ENCODE measurements at regions not wholly inside any gene's neighbourhood (a gene's known extent, or its start where the extent isn't known, plus 50 kb on each side); places are given as distances from the start of the nearest gene placed in this dataset.
A peak's percentile ranks its signal among the peaks of the same experiment; 100 is the strongest.

DNA sequence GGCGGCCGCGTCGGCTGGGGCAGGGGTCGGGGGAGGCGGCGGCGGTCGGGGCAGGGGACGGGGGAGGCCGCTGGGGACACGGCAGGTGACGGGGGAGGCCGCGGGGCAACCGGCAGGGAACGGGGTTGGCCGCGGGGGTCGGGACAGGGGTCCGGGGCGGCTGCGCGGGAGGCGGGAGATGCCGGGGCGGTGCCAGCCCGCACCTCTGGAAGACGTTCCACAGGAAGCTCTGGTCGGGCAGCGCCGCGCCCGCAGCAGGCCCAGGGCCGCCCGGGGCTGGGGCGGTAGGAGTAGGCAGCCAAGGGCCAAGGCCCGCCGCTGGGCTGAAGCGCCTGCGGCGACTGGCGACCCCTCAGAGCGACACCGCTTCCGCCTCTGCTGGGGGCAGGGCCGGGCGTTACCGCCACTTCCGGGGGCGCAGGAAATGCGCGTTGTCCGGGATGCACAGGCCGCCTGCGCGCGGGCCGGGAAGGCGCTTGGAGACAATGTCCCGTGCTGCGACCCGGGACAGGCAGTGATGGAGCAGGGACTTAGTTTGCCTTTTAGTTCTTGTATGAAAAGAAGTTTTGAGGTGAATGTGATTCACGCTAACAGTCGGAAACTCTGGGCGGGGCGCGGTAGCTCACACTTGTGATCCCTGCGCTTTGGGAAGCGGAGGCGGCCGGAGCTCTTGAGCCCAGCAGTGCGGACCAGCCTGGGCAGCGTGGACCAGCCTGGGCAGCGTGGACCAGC lies 110.0 kb upstream of the LPCAT1 start (continued):
- no peak for TF ChIP-seq SOX6 (IDR thresholded peaks at IDR 0.05)
- TF ChIP-seq SOX6 (CRISPR knock-in tag; IDR thresholded peaks at IDR 0.05), result peak; percentile 50; the same call in 1 of the 2 replicates
- TF ChIP-seq PPARG (CRISPR knock-in tag; conservative IDR thresholded peaks at IDR 0.05), result no peak
- TF ChIP-seq PHF21A (CRISPR knock-in tag; IDR thresholded peaks at IDR 0.05), result peak; percentile 79
- TF ChIP-seq PHB2 (IDR thresholded peaks at IDR 0.05; ENCODE audit: partially characterized antibody), result no peak
- no peak for TF ChIP-seq RCOR2 (CRISPR knock-in tag; IDR thresholded peaks at IDR 0.05)
- no peak; the same call in 1 of the 2 replicates for TF ChIP-seq ZNF724P (CRISPR knock-in tag; IDR thresholded peaks at IDR 0.05; ENCODE audit: borderline replicate concordance)
- TF ChIP-seq SUZ12 (IDR thresholded peaks at IDR 0.05; ENCODE audit: low read depth, low read length), result no peak
- TF ChIP-seq SMARCE1 (IDR thresholded peaks at IDR 0.05; ENCODE audit: borderline replicate concordance), result no peak
- TF ChIP-seq HNRNPH1 (optimal IDR thresholded peaks at IDR 0.05; ENCODE audit: low read depth, low read length), result no peak
- TF ChIP-seq MYNN (CRISPR knock-in tag; IDR thresholded peaks at IDR 0.05; ENCODE audit: low read depth), result 0 out of 2 replicates have a peak, but pooled peaks have one; percentile 62
- no peak for TF ChIP-seq MATR3 (CRISPR knock-in tag; IDR thresholded peaks at IDR 0.05)
- TF ChIP-seq, protein P1, sequence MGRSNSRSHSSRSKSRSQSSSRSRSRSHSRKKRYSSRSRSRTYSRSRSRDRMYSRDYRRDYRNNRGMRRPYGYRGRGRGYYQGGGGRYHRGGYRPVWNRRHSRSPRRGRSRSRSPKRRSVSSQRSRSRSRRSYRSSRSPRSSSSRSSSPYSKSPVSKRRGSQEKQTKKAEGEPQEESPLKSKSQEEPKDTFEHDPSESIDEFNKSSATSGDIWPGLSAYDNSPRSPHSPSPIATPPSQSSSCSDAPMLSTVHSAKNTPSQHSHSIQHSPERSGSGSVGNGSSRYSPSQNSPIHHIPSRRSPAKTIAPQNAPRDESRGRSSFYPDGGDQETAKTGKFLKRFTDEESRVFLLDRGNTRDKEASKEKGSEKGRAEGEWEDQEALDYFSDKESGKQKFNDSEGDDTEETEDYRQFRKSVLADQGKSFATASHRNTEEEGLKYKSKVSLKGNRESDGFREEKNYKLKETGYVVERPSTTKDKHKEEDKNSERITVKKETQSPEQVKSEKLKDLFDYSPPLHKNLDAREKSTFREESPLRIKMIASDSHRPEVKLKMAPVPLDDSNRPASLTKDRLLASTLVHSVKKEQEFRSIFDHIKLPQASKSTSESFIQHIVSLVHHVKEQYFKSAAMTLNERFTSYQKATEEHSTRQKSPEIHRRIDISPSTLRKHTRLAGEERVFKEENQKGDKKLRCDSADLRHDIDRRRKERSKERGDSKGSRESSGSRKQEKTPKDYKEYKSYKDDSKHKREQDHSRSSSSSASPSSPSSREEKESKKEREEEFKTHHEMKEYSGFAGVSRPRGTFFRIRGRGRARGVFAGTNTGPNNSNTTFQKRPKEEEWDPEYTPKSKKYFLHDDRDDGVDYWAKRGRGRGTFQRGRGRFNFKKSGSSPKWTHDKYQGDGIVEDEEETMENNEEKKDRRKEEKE (IDR thresholded peaks at IDR 0.05), result no peak
- TF ChIP-seq, protein P2, sequence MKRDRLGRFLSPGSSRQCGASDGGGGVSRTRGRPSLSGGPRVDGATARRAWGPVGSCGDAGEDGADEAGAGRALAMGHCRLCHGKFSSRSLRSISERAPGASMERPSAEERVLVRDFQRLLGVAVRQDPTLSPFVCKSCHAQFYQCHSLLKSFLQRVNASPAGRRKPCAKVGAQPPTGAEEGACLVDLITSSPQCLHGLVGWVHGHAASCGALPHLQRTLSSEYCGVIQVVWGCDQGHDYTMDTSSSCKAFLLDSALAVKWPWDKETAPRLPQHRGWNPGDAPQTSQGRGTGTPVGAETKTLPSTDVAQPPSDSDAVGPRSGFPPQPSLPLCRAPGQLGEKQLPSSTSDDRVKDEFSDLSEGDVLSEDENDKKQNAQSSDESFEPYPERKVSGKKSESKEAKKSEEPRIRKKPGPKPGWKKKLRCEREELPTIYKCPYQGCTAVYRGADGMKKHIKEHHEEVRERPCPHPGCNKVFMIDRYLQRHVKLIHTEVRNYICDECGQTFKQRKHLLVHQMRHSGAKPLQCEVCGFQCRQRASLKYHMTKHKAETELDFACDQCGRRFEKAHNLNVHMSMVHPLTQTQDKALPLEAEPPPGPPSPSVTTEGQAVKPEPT (CRISPR knock-in tag; IDR thresholded peaks at IDR 0.05; ENCODE audit: low read depth), result no peak
- TF ChIP-seq, protein P3, sequence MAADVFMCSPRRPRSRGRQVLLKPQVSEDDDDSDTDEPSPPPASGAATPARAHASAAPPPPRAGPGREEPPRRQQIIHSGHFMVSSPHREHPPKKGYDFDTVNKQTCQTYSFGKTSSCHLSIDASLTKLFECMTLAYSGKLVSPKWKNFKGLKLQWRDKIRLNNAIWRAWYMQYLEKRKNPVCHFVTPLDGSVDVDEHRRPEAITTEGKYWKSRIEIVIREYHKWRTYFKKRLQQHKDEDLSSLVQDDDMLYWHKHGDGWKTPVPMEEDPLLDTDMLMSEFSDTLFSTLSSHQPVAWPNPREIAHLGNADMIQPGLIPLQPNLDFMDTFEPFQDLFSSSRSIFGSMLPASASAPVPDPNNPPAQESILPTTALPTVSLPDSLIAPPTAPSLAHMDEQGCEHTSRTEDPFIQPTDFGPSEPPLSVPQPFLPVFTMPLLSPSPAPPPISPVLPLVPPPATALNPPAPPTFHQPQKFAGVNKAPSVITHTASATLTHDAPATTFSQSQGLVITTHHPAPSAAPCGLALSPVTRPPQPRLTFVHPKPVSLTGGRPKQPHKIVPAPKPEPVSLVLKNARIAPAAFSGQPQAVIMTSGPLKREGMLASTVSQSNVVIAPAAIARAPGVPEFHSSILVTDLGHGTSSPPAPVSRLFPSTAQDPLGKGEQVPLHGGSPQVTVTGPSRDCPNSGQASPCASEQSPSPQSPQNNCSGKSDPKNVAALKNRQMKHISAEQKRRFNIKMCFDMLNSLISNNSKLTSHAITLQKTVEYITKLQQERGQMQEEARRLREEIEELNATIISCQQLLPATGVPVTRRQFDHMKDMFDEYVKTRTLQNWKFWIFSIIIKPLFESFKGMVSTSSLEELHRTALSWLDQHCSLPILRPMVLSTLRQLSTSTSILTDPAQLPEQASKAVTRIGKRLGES (CRISPR knock-in tag; IDR thresholded peaks at IDR 0.05; ENCODE audit: borderline replicate concordance), result peak; percentile 56; the same call in 1 of the 2 replicates
- TF ChIP-seq, protein P4, sequence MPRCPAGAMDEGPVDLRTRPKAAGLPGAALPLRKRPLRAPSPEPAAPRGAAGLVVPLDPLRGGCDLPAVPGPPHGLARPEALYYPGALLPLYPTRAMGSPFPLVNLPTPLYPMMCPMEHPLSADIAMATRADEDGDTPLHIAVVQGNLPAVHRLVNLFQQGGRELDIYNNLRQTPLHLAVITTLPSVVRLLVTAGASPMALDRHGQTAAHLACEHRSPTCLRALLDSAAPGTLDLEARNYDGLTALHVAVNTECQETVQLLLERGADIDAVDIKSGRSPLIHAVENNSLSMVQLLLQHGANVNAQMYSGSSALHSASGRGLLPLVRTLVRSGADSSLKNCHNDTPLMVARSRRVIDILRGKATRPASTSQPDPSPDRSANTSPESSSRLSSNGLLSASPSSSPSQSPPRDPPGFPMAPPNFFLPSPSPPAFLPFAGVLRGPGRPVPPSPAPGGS (CRISPR knock-in tag; IDR thresholded peaks at IDR 0.05), result peak; percentile 79
- TF ChIP-seq, protein P5, sequence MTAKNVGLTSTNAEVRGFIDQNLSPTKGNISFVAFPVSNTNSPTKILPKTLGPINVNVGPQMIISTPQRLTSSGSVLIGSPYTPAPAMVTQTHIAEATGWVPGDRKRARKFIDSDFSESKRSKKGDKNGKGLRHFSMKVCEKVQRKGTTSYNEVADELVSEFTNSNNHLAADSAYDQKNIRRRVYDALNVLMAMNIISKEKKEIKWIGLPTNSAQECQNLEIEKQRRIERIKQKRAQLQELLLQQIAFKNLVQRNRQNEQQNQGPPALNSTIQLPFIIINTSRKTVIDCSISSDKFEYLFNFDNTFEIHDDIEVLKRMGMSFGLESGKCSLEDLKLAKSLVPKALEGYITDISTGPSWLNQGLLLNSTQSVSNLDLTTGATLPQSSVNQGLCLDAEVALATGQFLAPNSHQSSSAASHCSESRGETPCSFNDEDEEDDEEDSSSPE (CRISPR knock-in tag; IDR thresholded peaks at IDR 0.05), result peak; percentile 90
- TF ChIP-seq, protein P6, sequence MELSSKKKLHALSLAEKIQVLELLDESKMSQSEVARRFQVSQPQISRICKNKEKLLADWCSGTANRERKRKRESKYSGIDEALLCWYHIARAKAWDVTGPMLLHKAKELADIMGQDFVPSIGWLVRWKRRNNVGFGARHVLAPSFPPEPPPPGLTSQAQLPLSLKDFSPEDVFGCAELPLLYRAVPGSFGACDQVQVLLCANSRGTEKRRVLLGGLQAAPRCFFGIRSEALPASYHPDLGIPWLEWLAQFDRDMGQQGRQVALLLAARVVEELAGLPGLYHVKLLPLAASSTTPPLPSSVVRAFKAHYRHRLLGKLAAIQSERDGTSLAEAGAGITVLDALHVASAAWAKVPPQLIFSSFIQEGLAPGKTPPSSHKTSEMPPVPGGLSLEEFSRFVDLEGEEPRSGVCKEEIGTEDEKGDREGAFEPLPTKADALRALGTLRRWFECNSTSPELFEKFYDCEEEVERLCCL (CRISPR knock-in tag; IDR thresholded peaks at IDR 0.05; ENCODE audit: borderline replicate concordance), result no peak

Data from HepG2 (cell line).